Body of pancreas (tissue), 4 donors: ENCODE measurements at regions not wholly inside any gene's neighbourhood (a gene's known extent, or its start where the extent isn't known, plus 50 kb on each side); places are given as distances from the start of the nearest gene placed in this dataset.

Source experiments
- POLR2A ChIP-seq, 3 donors: fragments of 450-650 bp; IDR thresholded peaks; one replicate each; pipeline ENCODE4 v1.6.1; 2016; ENCODE audit warnings: antibody characterized with exemption in 3 of 3, mild to moderate bottlenecking in 2 of 3
- TF ChIP-seq, protein P1 (sequence below), 7 experiments: fragments of 450-650 bp in 4 of 7; fragments of 200-600 bp in 3 of 7; sonication (generic) in 3 of 7; IDR thresholded peaks; one replicate each; pipeline ENCODE4 v1.5.1; 2016 to 2019; ENCODE audit warnings: antibody characterized with exemption in 7 of 7

DNA sequence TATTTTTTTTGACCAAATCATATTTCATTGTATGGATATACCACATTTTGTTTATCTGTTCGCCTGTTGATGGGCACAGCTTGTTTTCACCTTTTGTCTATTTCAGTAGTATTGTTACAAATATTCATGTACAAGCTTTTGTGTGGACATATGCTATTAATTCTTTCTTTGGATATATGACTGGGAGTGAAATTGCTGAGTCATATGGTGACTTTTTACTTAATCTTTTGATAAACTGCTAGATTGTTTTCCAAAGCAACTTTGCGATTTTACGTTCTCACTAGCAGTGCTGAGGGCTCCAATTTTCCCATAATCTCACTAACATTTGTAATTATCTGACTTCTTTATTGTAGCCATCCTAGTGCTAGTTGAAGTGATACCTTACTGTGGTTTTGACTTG lies 112.4 kb downstream of the CD8B2 start:
- TF ChIP-seq, protein P1, sequence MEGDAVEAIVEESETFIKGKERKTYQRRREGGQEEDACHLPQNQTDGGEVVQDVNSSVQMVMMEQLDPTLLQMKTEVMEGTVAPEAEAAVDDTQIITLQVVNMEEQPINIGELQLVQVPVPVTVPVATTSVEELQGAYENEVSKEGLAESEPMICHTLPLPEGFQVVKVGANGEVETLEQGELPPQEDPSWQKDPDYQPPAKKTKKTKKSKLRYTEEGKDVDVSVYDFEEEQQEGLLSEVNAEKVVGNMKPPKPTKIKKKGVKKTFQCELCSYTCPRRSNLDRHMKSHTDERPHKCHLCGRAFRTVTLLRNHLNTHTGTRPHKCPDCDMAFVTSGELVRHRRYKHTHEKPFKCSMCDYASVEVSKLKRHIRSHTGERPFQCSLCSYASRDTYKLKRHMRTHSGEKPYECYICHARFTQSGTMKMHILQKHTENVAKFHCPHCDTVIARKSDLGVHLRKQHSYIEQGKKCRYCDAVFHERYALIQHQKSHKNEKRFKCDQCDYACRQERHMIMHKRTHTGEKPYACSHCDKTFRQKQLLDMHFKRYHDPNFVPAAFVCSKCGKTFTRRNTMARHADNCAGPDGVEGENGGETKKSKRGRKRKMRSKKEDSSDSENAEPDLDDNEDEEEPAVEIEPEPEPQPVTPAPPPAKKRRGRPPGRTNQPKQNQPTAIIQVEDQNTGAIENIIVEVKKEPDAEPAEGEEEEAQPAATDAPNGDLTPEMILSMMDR (IDR thresholded peaks at IDR 0.05), result no peak
- no peak for TF ChIP-seq POLR2A (IDR thresholded peaks at IDR 0.05)
